ENCODE measurements at regions not wholly inside any gene's neighbourhood (a gene's known extent, or its start where the extent isn't known, plus 50 kb on each side); places are given as distances from the start of the nearest gene placed in this dataset.

- TF ChIP-seq EGR1 (IDR thresholded peaks at IDR 0.05) (no peak), MAX (IDR thresholded peaks at IDR 0.05) (no peak), YY1 (IDR thresholded peaks at IDR 0.05; ENCODE audit: low read depth) (no peak), EP300 (IDR thresholded peaks at IDR 0.05; ENCODE audit: borderline replicate concordance) (no peak), CREB1 (IDR thresholded peaks at IDR 0.05; ENCODE audit: low read depth) (no peak), ZBTB7A (IDR thresholded peaks at IDR 0.05; ENCODE audit: low read depth) (no peak), TAF1 (IDR thresholded peaks at IDR 0.05; ENCODE audit: low read depth) (no peak), FOXM1 (IDR thresholded peaks at IDR 0.05; ENCODE audit: borderline replicate concordance, low read depth) (no peak)
- TF ChIP-seq, protein P1, sequence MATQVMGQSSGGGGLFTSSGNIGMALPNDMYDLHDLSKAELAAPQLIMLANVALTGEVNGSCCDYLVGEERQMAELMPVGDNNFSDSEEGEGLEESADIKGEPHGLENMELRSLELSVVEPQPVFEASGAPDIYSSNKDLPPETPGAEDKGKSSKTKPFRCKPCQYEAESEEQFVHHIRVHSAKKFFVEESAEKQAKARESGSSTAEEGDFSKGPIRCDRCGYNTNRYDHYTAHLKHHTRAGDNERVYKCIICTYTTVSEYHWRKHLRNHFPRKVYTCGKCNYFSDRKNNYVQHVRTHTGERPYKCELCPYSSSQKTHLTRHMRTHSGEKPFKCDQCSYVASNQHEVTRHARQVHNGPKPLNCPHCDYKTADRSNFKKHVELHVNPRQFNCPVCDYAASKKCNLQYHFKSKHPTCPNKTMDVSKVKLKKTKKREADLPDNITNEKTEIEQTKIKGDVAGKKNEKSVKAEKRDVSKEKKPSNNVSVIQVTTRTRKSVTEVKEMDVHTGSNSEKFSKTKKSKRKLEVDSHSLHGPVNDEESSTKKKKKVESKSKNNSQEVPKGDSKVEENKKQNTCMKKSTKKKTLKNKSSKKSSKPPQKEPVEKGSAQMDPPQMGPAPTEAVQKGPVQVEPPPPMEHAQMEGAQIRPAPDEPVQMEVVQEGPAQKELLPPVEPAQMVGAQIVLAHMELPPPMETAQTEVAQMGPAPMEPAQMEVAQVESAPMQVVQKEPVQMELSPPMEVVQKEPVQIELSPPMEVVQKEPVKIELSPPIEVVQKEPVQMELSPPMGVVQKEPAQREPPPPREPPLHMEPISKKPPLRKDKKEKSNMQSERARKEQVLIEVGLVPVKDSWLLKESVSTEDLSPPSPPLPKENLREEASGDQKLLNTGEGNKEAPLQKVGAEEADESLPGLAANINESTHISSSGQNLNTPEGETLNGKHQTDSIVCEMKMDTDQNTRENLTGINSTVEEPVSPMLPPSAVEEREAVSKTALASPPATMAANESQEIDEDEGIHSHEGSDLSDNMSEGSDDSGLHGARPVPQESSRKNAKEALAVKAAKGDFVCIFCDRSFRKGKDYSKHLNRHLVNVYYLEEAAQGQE (IDR thresholded peaks at IDR 0.05; ENCODE audit: low read depth), result no peak
Observed at GRCh38 chr4:96316776-96317175, 476.9 kb downstream of the PDHA2 start.

All from Ishikawa (cell line).